NCI-H226 (cell line): ENCODE measurements at regions not wholly inside any gene's neighbourhood (a gene's known extent, or its start where the extent isn't known, plus 50 kb on each side); places are given as distances from the start of the nearest gene placed in this dataset.
A peak's percentile ranks its signal among the peaks of the same experiment; 100 is the strongest.

Experiments
- DNase-seq: peaks from one replicate; pipeline ENCODE4 v3.0.0-alpha.2; 2015

DNA sequence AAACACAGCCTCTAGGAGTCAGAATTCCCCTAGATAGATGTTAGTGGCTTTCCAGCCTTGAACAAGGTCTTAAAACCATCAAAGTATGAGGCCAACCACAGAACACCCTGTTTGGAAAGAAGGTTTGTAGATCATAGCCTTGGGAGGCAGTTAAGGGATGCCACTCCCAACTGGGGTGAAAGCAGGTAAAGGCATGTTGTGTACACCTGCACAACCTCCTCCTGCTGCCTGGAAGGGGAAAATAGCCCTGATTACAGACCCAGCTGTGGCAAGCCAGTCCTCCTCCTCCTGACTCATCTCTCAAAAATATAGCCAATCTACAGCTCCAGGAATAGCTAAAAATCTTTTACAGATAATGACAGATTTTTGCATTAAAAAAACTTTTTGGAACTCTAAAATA, 108.1 kb downstream of the RBM43 start:
- DNase-seq, result no peak

DNA sequence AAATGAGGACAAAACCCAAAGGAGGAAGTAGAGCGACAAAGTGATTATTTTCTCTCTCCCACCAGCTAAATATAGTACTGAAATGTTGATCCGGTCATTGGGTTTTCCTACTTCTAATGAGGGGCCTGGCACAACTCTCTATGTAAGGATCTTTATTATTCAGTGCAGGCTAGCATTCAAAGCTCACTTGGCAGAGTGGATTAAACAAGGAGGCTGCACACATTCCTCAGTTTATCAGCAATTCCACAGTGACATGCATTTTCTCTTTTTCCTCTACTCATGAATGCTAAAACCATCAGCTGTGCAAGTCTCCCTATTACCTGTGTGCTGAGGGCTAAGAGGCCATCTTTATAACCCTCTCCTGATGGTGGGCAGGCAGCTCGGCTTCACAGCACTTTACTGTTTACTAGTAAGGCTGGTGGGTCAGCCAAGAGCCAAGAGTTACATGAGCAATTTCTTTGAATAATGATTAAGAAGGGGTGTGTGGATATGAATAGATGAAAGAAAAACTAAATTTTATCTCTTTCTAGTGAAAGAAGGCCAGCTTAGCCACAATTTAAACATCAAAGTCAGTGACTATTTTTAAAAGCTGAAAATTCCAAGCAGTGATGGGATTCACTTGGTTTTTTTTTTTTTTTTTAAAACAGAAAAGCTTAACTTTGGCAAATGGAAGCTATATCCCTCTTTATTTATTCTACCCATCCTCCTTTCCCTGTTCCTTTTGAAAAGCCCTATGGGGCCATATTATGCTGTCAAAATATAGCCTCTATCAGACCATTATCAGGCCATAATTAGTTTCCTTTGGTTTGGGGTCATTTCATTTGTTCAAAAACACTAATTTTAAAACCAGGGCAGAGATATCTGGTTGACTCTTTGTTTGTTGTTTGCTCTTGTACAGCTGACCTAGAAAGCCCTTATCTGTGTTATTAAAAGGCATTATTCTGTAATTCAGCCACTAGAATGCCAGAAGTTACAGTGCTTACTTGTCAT, 111.0 kb downstream of the RBM43 start:
- no peak for DNase-seq

DNA sequence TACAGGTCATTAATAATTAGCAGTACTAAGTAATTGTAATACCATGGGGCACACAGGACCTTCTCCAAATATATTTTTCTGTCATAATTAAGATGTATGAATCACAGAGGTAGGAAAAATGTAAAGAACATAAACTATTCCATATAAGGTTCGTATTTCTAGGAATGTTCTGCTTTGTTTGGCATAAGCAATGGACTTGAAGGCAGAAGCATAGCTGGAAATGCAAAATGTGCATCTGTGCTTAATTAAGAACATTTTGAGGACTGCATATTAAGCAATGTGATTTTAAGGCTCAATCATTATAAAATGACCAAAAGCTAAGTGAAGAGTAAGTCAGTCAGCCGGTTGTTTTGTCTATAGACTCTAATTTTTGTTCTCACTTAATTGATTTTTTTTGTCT, 123.2 kb downstream of the RBM43 start:
- DNase-seq, result no peak

DNA sequence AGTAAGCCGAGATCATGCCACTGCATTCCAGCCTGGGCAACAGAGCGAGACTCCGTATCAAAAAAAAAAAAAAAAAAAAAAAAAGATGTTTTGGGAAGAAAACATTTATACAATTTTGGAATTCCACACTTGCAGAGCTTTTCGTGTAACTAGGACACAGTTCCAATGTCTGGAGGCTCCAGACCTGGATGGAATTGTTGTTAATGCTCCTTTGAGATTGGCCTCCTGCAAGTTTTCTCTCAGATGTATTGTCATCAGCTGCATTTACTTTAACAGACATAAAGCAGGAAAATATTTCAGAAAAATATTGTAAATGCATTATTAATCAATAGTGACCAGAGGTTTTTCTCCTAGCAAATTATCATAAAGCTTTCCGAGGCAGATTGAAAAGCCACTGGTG, 124.1 kb downstream of the RBM43 start:
- no peak for DNase-seq

DNA sequence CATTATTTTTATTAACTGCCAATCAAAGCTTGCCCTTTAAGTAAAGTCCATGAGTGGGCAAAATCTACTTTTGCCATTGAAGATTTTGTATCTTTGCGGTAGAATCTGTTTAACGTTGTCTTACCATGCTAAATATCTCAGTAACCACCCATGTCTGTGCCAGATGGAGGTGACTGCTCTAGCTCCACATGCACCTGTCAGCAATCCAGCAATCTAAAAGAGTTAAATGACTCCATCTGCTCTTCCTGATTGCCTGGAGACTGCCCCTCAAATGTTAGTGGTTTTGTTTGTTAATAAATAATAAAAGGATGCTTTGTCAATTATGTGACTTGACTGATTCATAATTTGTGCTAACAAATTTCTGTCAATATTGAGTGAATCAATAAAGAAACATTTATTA, 141.7 kb downstream of the RBM43 start:
- no peak for DNase-seq

DNA sequence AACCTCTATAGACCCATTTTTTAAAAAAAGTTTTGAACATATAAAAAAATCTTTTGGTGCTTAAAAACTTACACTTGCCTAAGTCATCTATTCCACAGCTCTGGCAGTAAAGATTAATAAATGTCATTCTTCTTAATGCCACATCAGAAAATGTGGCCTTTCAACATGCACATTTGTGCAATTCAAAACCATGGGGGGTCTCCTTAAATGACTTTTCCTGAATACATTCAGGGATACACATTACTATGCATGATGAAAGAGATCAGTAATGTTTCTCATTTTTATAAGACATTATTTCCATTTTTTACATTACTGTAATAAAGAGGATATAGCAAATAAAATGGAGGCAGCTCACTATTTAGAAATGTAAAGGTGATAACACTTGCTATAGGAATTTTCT, 142.3 kb downstream of the RBM43 start:
- DNase-seq, result no peak

DNA sequence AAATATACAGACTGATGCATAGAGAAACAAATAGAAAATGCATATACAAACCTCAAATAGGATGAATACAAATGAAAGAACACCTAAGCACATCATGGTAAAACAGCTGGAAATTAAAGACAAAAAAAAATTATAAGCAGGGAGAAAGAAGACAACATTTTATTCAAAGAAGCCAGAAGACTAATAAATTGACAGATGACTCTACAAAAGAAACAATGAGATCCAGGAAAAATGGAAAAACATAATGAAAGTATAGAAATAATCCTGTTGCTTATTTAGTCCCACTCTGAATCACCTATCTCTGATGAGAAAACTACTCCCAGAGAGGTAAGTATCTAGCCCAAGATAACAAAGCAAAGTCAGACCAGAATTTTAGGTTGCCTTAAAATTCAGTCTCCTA, 143.4 kb downstream of the RBM43 start:
- no peak for DNase-seq

DNA sequence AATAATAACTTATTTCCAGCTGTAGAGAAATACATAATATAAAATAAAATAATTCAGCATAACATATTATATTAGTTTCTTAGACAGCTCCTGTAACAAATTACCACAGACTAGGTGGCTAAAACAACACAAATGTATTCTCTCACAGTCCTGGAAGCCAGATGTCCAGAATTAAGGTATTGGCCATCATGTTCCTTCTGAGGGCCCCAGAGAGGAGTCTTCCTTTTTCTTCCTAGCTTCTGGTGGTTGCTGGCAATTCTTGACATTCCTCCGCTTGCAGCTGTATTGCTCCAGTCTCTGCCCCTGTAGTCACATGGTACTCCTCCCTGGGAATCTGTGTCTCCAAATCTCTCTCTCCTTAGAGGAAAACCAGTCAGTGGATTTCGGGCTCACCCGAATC, 146.8 kb downstream of the RBM43 start:
- DNase-seq, result no peak

DNA sequence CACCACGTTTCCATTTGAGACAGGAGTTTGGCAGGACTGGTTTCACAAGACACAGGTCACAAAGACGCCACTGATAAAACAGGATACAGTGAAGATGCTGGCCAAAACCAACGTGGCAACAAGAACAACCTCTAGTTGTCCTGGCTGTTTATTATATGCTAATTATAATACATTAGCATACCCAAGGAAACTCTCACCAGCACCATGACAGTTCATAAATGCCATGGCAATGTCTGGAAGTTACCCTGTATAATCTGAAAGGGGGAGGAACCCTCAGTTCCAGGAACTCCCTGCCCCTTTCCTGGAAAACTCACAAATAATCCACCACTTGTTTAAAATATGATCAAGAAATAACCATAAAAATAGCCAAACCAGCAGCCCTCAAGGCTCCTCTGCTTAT, 148.3 kb downstream of the RBM43 start:
- DNase-seq, result no peak

DNA sequence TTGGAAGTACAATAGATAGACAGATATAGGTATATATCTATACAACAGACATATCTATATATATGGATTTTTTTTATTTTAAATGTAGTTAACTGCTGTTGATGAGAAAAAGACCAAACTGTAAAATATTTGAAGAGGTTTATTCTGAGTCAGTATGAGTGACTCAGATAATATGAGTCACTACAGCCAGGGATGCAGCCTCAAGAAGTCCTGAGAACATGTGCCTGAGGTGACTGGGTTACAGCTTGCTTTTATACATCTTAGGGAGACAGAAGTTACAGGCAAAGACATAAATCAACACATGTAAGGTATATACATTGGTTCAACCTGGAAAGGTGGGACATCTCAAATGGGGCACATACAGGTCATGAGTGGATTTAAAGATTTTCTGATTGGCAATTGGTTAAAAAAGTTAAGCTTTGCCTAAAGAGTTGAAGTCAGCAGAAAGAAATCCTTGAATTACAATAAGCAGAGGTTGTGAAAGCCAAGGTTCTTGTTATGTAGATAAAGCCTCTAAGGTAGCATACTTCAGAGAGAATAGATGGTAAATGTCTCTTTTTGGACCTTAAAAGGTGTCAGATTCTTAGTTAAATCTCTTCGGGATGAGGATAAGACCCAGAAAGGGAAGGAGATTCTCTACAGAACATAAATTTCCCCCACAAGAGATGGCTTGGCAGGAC, 149.9 kb downstream of the RBM43 start:
- peak; percentile 55 for DNase-seq

DNA sequence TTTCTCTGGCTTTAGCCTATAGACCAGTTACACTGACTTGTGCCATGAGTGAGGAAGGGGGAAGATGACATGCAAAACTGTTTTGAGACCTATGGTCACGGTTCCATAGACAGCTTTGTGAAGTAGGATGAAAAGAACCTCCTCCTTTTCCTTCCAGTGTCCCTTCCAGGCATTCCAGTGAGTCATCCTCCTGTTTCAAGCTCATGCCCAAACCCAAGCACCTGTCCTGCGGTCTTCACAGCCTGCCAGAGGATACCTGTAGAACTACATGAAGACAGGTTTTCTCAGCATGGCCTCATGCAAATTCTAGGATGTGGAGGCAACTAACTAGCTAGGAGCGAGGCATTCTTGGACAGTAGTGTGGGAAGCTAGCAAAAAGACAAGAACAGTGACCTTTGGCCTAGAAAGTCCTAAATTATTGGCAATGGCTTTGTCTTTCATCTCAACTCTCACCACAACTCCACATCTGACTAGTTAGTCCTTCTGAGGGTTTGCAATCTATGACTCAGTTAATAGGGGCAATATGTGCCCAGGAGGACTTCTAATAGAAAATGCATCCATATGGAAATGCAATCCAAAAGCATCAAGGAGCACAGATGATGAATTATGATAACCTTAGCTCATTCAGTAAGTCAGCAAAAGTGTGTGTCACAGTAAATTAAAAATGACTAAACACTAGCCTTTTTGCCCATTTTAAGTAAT, 154.7 kb downstream of the RBM43 start:
- DNase-seq, result no peak

DNA sequence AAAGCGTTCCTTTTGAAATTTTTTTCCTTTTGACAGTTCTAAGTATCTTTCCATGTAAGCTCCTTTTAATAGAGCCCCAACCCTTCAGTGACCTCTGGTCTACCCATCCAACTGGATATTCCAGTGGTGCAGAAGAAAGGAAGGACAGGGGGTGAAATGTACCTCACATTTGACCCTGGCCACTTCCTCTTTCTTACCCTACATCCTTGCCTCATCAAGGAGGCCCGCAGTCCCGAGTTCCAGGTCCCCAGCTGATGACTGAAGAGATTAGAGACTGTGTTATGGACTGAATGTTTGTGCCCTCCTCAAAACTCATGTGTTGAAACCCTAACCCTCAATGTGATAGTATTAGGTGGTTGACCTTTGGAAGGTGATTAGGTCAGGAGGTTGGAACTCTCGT, 158.1 kb downstream of the RBM43 start:
- DNase-seq, result no peak

DNA sequence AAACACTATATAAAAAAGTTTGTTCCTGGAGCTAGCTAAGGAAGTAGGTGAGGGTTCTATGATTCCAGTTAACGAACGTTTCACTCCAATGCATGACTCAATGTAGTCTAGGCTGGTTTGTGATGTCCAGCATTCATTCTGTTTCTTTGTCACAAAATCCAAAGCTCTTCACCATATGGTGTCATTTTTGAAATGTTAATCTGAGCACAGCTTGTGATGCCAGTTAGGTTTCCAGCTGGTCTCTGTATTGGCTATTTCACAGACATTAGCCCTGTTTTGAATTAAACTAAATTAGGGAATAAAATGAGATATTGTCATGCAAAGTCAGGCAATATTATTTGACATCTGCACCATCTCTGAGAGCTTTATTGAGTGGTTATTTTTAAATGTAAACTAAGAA, 159.4 kb downstream of the RBM43 start:
- DNase-seq, result no peak

DNA sequence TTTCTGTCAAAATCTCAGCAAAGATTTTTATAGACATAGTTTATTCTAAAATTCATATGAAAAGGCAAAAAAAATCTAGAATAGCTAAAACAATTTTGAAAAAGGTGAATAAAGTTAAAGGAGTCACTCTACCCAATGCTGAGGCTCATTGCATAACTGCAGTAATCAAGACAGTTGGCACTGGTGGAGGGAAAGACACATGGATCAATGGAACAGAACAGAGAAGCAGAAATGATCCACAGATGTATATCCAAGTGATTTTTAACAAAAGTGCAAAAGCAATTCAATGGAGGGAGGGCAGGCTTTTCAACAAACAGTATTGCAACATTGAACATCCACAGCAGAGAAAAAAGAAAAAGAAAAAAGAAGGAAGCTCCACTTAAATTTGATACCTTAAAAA, 162.8 kb downstream of the RBM43 start:
- DNase-seq, result no peak

DNA sequence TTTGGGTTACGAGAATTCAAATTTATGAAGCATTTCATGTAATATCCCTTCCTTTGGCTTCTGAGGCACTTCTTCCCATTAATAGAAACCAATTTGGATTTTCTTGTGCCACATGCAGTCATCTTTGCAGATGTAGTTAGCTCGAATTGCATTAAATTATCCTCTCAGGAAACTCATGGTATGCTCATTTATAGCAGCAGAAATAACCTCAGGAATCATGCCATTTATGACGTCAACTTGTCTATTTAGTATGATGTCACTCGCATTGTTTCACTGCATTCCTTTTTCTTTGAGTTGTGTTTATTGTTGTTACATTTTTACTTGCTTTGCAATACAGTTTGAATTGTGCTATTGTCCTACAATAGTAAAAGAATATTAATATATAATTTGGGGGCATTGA, 163.8 kb downstream of the RBM43 start:
- no peak for DNase-seq

DNA sequence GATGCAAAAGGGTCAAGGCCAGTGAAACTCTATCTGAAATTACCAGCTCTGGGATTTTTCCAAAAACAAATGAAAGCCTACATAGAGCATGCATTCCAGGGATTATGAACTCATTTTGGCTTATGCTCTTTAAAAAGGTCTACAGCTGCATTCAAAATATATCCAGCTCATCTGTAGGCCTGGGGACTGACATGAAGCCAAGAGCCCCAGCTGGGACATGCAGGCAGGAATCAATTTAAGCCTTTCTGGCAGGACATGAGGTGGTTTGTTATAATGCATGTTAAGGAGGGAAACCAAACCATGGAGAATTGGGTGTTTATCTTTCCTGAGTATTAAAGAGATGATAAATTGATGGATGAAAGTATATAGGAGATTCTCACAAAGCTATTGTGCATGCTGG, 164.5 kb downstream of the RBM43 start:
- DNase-seq, result no peak

DNA sequence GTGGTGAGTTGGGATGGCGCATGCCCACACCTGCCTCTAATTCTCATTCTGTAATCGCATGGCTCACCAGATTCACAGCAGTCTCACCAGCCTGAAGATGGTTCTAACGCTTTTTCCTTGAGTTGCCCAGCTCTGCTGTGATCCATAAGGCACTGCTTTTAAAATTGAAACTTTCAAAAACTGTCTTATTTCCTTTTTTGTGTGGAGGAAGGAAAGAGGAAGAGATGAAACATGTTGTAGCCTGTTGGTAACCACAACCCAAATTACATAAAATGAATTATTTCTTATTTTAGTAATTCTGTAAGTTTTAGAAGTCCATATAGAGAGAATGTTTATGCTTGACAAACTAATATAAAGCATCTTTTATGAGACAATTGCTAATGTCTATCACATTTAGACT, 165.4 kb downstream of the RBM43 start:
- DNase-seq, result no peak

DNA sequence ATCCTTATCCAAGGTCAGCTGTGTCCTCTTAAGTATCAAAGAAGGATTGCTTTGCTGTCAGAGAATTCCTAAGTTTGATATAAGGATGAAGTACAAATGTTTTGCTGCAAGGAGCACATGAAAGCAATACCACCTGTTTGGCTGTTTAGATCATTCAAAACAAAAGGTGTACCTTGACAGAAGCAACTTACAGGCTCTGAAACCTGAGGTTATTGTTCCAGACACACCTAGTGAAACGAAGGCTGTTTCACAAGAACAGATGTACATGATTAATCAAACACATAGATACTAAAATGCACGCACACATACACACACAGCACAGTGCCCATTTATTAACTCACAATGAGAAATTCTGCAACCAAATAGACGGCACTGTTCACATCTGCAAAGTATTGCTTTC, 166.2 kb downstream of the RBM43 start:
- DNase-seq, result no peak

DNA sequence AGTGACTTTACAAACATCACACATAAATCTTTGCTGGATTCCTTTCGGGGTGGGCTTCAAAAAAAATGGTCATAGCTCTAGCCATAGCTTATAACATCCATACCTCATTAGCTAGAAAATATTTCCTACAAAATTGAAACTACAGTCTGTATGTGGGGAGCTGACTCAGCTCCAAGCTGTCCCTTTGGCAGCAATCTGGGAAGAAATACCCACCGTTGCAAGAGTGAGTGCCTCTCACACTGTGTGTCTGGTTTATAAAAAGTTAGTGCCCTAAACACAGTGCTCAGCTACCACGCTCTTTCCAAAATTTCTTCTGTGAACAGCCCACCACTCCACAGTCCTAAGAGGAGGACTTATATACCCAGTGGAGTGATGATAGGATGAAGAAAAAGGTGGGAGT, 170.1 kb downstream of the RBM43 start:
- no peak for DNase-seq

DNA sequence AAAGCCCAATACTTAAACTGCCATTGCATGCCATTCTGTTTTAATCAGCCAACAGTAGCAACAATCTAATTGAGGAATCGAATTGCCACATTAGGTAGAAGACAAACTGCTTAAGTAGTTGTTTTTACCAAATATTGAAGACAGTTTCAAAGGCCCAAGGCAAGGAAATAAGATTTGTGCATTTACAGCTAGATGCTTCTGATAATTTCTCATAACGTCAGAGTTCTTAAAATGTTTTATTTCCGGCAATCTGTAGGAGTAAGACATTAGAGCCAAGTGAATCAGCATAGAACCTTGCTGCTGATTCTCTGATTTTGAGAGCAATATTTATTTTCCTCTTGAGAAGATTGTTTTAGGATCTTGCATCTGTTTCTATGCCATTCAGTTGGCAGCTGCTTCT, 174.3 kb downstream of the RBM43 start:
- no peak for DNase-seq

DNA sequence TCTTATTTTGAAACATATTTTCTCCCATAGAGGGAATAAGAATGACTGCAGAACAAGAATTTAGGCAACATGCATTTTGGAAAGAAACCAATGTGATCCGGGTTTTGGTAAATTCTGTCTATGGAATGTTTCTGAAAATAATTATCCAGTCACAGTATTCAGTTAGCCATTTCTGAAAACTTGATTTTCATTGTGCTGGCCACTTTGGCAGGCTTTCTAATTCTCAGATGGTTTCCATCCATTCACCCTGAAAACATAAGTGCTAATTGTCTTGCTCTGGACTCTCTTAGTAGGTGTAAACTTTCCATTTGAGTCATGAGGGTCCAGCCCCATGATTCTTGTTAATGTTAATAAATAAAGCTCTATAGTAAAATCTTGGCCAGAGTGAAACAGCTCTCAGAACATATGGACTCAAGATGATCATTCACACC, 176.5 kb downstream of the RBM43 start:
- no peak for DNase-seq

DNA sequence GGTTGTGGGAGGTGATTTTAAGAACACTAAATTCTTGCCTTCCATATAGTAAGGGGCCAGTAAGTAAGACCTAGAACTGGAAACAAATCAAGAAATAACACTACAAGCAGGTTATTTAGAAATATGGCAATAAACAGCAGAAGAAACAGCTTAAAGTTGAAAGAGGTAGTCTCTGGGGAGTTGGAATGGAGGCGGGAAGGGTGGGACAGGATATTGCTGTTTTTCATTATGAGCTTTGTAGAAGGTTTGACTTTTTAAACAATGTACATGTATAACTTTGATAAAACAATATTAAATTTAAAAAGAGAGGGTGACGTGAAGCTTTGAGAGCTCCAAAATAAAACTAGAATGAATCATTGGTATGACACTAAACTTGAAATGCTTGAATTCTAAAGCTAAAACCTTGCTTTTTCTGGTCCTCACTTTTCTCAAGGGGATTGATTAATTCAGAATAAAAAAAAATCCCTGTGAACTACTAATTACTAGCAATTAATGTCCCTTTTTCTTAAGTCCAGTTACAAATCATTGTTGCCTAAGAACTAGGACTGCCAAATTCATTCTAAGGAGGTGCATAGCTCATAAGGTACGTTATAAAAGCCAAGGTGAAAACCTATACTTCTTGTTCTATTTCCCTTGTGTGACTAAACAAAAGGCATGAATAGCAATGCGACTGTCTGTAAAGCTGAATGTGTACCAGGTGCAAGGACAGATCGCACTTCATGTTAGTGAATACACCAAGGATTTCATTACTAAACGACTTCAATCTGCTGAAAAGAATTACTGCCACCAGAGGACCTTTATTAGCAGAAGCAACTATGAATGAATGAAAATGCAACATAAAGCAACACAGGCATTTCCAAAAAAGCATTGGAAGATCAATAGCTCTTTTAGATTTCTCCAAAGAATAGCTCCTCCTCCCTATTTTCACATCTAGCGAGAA, 177.5 kb downstream of the RBM43 start:
- DNase-seq, result no peak

DNA sequence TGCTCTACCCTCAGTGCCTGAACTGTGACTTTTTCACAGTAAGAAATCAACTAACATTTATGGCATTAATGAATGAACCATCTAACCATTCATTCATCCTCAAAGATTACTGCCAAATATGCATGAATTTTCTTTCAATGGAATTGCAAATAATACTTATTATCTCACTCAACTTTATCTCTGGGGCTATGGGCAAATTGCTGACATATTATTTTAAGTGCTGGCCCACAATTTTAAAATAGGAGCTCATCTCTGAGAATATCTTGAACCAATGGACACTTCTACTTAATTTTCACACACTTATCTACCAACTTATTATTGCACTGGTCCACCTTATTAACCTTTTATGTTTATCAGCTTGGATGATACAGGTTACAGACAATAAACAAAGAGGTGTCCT, 182.8 kb downstream of the RBM43 start:
- no peak for DNase-seq
